Liver (tissue), 8 donors: ENCODE measurements at regions not wholly inside any gene's neighbourhood (a gene's known extent, or its start where the extent isn't known, plus 50 kb on each side); places are given as distances from the start of the nearest gene placed in this dataset.

Source experiments
- DNase-seq: peaks from one replicate; pipeline ENCODE4 v3.0.0-alpha.2; 2017; ENCODE audit warnings: low spot score
- H3K27ac ChIP-seq, 2 donors: one replicate each; pipeline ENCODE4 v1.7.0; 2013; ENCODE audit warnings: inconsistent platforms in 2 of 2, low read length in 2 of 2, control low read depth in 1 of 2, low read depth in 1 of 2, mild to moderate bottlenecking in 1 of 2
- H3K27me3 ChIP-seq, 4 donors: one replicate each; pipeline versions ENCODE4 v1.6.1 to v1.7.0; 2013; ENCODE audit warnings: low read length in 3 of 4, inconsistent platforms in 1 of 4, mild to moderate bottlenecking in 1 of 4, moderate library complexity in 1 of 4; ENCODE audit not compliant: control insufficient read depth in 4 of 4, insufficient read depth in 4 of 4
- H3K36me3 ChIP-seq, 4 donors: one replicate each; pipeline versions ENCODE4 v1.6.1 to v1.7.0; 2013; ENCODE audit warnings: low read length in 3 of 4, mild to moderate bottlenecking in 3 of 4, low read depth in 1 of 4, moderate library complexity in 1 of 4; ENCODE audit not compliant: control insufficient read depth in 4 of 4, insufficient read depth in 3 of 4
- H3K4me1 ChIP-seq, 4 donors: one replicate each; pipeline versions ENCODE4 v1.6.1 to v1.7.0; 2013; ENCODE audit warnings: low read length in 3 of 4, mild to moderate bottlenecking in 3 of 4, moderate library complexity in 1 of 4; ENCODE audit not compliant: control insufficient read depth in 4 of 4, insufficient read depth in 4 of 4
- H3K4me3 ChIP-seq, 3 donors: one replicate each; pipeline versions ENCODE4 v1.6.1 to v1.7.0; 2013; ENCODE audit warnings: low read length in 3 of 3, control low read depth in 1 of 3, low read depth in 1 of 3, mild to moderate bottlenecking in 1 of 3
- H3K9ac ChIP-seq, 2 donors: one replicate each; pipeline ENCODE4 v1.7.0; 2013; ENCODE audit warnings: low read length in 2 of 2, mild to moderate bottlenecking in 2 of 2, moderate library complexity in 2 of 2, control low read depth in 1 of 2, low read depth in 1 of 2
- H3K9me3 ChIP-seq, 4 donors: one replicate each; pipeline versions ENCODE4 v1.6.1 to v1.7.0; 2013; ENCODE audit warnings: low read length in 3 of 4; ENCODE audit not compliant: control insufficient read depth in 4 of 4
- ATF3 ChIP-seq: IDR thresholded peaks from 2 replicates; pipeline ENCODE4 v1.6.1; 2016; ENCODE audit warnings: antibody characterized with exemption
- EGR1 ChIP-seq, 2 donors: IDR thresholded peaks; 2 replicates each; pipeline ENCODE4 v1.6.1; 2016 to 2018; ENCODE audit warnings: antibody characterized with exemption in 2 of 2, low read depth in 2 of 2
- FOXA1 ChIP-seq: IDR thresholded peaks from 2 replicates; pipeline ENCODE4 v1.6.1; 2016; ENCODE audit warnings: antibody characterized with exemption
- FOXA2 ChIP-seq: IDR thresholded peaks from 2 replicates; pipeline ENCODE4 v1.6.1; 2016; ENCODE audit warnings: antibody characterized with exemption
- GABPA ChIP-seq, 2 donors: IDR thresholded peaks in 1 of 2; conservative IDR thresholded peaks in 1 of 2; 2 replicates each; pipeline ENCODE4 v1.6.1; 2016; ENCODE audit warnings: antibody characterized with exemption in 2 of 2, mild to moderate bottlenecking in 1 of 2, moderate library complexity in 1 of 2
- HNF4A ChIP-seq, 2 donors: conservative IDR thresholded peaks; 2 replicates each; pipeline ENCODE4 v1.6.1; 2016; ENCODE audit warnings: antibody characterized with exemption in 2 of 2, mild to moderate bottlenecking in 2 of 2
- HNF4G ChIP-seq: IDR thresholded peaks from 2 replicates; pipeline ENCODE4 v1.6.1; 2016; ENCODE audit warnings: antibody characterized with exemption
- JUND ChIP-seq, 2 donors: IDR thresholded peaks; 2 replicates each; pipeline ENCODE4 v1.6.1; 2016; ENCODE audit warnings: antibody characterized with exemption in 2 of 2
- MAX ChIP-seq: IDR thresholded peaks from 2 replicates; pipeline ENCODE4 v1.6.1; 2016; ENCODE audit warnings: antibody characterized with exemption
- NR2F2 ChIP-seq: IDR thresholded peaks from 2 replicates; pipeline ENCODE4 v1.6.1; 2016; ENCODE audit warnings: antibody characterized with exemption
- RAD21 ChIP-seq, 2 donors: IDR thresholded peaks; 2 replicates each; pipeline ENCODE4 v1.6.1; 2016; ENCODE audit warnings: antibody characterized with exemption in 2 of 2, mild to moderate bottlenecking in 2 of 2
- RXRA ChIP-seq, 2 donors: IDR thresholded peaks; 2 replicates each; pipeline ENCODE4 v1.6.1; 2017 to 2018; ENCODE audit warnings: antibody characterized with exemption in 2 of 2, mild to moderate bottlenecking in 1 of 2
- SP1 ChIP-seq: IDR thresholded peaks from 2 replicates; pipeline ENCODE4 v1.6.1; 2018; ENCODE audit warnings: antibody characterized with exemption, mild to moderate bottlenecking
- TAF1 ChIP-seq: conservative IDR thresholded peaks from 2 replicates; pipeline ENCODE4 v1.6.1; 2016; ENCODE audit warnings: antibody characterized with exemption, mild to moderate bottlenecking
- YY1 ChIP-seq: IDR thresholded peaks from 2 replicates; pipeline ENCODE4 v1.6.1; 2016; ENCODE audit warnings: antibody characterized with exemption, mild to moderate bottlenecking
- WGBS: extraction: QIAGEN DNeasy Blood & Tissue Kit; methylation state at CpG from one replicate; pipeline ENCODE4 v1.1.7; 2013; 5-methylcytosine and 5-hydroxymethylcytosine counted together
- TF ChIP-seq, protein P1 (sequence below): IDR thresholded peaks from 2 replicates; pipeline ENCODE4 v1.6.1; 2016; ENCODE audit warnings: antibody characterized with exemption
- TF ChIP-seq, protein P2 (sequence below): IDR thresholded peaks from 2 replicates; pipeline ENCODE4 v1.6.1; 2016; ENCODE audit warnings: antibody characterized with exemption, mild to moderate bottlenecking
- TF ChIP-seq, protein P3 (sequence below): fragments of 150-350 bp; IDR thresholded peaks from 2 replicates; pipeline ENCODE4 v1.5.1; 2017; ENCODE audit warnings: improper control_type of control experiment, low read depth, low read length; ENCODE audit not compliant: missing input control
- donor health status: healthy.
- donor health status: healthy.
- donor health status: healthy.
- donor health status: healthy.
- donor health status: healthy.

GRCh38 chr7:88395715-88396114 lies 89.0 kb upstream of the STEAP4 start:
- Histone ChIP-seq H3K4me3 (no peak overlapping the region), H3K36me3 (no peaks in the 10 kb centered on the region), H3K4me1 (peaks cover 0 to 5% (median 0%) of the 10 kb centered on the region in 4 donors), H3K9me3 (no peaks in the 10 kb centered on the region), H3K9ac (no peak overlapping the region), H3K27ac (no peak overlapping the region), H3K27me3 (no peaks in the 10 kb centered on the region)
- no peak for DNase-seq
- WGBS: 62% methylated on average over 4 of the region's 4 CpGs
- TF ChIP-seq ATF3 (no peak), EGR1 (IDR thresholded peaks at IDR 0.05; ENCODE audit: low read depth in 2 of 2) (no peak), TAF1 (no peak), SP1 (no peak), HNF4G (no peak), JUND (IDR thresholded peaks at IDR 0.05) (no peak), MAX (no peak), GABPA (IDR thresholded peaks at IDR 0.05 in 1 of 2, conservative IDR thresholded peaks at IDR 0.05 in 1 of 2) (no peak), RXRA (IDR thresholded peaks at IDR 0.05) (no peak), HNF4A (conservative IDR thresholded peaks at IDR 0.05) (no peak), NR2F2 (no peak), RAD21 (IDR thresholded peaks at IDR 0.05) (no peak), FOXA2 (no peak), YY1 (no peak), FOXA1 (no peak)
- TF ChIP-seq, protein P1, sequence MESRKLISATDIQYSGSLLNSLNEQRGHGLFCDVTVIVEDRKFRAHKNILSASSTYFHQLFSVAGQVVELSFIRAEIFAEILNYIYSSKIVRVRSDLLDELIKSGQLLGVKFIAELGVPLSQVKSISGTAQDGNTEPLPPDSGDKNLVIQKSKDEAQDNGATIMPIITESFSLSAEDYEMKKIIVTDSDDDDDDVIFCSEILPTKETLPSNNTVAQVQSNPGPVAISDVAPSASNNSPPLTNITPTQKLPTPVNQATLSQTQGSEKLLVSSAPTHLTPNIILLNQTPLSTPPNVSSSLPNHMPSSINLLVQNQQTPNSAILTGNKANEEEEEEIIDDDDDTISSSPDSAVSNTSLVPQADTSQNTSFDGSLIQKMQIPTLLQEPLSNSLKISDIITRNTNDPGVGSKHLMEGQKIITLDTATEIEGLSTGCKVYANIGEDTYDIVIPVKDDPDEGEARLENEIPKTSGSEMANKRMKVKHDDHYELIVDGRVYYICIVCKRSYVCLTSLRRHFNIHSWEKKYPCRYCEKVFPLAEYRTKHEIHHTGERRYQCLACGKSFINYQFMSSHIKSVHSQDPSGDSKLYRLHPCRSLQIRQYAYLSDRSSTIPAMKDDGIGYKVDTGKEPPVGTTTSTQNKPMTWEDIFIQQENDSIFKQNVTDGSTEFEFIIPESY: no peak
- TF ChIP-seq, protein P2, sequence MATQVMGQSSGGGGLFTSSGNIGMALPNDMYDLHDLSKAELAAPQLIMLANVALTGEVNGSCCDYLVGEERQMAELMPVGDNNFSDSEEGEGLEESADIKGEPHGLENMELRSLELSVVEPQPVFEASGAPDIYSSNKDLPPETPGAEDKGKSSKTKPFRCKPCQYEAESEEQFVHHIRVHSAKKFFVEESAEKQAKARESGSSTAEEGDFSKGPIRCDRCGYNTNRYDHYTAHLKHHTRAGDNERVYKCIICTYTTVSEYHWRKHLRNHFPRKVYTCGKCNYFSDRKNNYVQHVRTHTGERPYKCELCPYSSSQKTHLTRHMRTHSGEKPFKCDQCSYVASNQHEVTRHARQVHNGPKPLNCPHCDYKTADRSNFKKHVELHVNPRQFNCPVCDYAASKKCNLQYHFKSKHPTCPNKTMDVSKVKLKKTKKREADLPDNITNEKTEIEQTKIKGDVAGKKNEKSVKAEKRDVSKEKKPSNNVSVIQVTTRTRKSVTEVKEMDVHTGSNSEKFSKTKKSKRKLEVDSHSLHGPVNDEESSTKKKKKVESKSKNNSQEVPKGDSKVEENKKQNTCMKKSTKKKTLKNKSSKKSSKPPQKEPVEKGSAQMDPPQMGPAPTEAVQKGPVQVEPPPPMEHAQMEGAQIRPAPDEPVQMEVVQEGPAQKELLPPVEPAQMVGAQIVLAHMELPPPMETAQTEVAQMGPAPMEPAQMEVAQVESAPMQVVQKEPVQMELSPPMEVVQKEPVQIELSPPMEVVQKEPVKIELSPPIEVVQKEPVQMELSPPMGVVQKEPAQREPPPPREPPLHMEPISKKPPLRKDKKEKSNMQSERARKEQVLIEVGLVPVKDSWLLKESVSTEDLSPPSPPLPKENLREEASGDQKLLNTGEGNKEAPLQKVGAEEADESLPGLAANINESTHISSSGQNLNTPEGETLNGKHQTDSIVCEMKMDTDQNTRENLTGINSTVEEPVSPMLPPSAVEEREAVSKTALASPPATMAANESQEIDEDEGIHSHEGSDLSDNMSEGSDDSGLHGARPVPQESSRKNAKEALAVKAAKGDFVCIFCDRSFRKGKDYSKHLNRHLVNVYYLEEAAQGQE: no peak
- TF ChIP-seq, protein P3, sequence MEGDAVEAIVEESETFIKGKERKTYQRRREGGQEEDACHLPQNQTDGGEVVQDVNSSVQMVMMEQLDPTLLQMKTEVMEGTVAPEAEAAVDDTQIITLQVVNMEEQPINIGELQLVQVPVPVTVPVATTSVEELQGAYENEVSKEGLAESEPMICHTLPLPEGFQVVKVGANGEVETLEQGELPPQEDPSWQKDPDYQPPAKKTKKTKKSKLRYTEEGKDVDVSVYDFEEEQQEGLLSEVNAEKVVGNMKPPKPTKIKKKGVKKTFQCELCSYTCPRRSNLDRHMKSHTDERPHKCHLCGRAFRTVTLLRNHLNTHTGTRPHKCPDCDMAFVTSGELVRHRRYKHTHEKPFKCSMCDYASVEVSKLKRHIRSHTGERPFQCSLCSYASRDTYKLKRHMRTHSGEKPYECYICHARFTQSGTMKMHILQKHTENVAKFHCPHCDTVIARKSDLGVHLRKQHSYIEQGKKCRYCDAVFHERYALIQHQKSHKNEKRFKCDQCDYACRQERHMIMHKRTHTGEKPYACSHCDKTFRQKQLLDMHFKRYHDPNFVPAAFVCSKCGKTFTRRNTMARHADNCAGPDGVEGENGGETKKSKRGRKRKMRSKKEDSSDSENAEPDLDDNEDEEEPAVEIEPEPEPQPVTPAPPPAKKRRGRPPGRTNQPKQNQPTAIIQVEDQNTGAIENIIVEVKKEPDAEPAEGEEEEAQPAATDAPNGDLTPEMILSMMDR: no peak

- Histone ChIP-seq H3K27me3 (no peaks in the 10 kb centered on the region), H3K9ac (no peak overlapping the region), H3K9me3 (no peaks in the 10 kb centered on the region), H3K27ac (no peak overlapping the region), H3K4me1 (no peaks in the 10 kb centered on the region), H3K36me3 (no peaks in the 10 kb centered on the region), H3K4me3 (no peak overlapping the region)
- TF ChIP-seq HNF4G (no peak), RXRA (IDR thresholded peaks at IDR 0.05) (no peak), FOXA1 (no peak), NR2F2 (no peak)
- TF ChIP-seq, protein P1: no peak
- DNase-seq: no peak
These were observed 84.6 kb upstream of the STEAP4 start for GRCh38 chr7:88391247-88391646.
